ENCODE measurements at regions not wholly inside any gene's neighbourhood (a gene's known extent, or its start where the extent isn't known, plus 50 kb on each side); places are given as distances from the start of the nearest gene placed in this dataset.
A peak's percentile ranks its signal among the peaks of the same experiment; 100 is the strongest.

DNA sequence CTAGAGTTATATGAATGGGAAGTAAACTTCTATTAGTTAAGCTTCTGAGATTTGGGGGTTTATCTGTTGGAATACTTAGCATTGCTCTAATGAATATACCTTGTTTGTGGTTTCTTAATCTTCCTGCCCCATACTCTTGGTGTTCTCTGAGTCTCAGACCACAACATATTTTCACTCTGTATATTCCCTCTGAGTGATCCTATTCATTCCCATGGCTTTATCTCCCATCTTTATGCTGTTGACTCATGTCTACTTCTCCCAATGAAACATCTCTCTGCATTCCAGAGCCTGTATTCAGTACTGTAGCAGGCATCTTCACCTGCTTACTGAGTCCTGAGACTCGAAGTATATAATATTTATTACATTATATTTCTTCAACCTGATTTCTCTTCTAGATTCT lies 283.7 kb upstream of the MAP3K7 start:
- dilution Hi-C loops (cut with MboI; ENCODE audit: extremely low pct_ligation_motif_present, low sequenced_read_pairs): no loop called here
- H3K4me2 ChIP-seq (ENCODE audit: control insufficient read depth, extremely low read depth, insufficient read depth, low read depth, low read length): peak overlapping the region; percentile 2
- TF ChIP-seq, protein P1, sequence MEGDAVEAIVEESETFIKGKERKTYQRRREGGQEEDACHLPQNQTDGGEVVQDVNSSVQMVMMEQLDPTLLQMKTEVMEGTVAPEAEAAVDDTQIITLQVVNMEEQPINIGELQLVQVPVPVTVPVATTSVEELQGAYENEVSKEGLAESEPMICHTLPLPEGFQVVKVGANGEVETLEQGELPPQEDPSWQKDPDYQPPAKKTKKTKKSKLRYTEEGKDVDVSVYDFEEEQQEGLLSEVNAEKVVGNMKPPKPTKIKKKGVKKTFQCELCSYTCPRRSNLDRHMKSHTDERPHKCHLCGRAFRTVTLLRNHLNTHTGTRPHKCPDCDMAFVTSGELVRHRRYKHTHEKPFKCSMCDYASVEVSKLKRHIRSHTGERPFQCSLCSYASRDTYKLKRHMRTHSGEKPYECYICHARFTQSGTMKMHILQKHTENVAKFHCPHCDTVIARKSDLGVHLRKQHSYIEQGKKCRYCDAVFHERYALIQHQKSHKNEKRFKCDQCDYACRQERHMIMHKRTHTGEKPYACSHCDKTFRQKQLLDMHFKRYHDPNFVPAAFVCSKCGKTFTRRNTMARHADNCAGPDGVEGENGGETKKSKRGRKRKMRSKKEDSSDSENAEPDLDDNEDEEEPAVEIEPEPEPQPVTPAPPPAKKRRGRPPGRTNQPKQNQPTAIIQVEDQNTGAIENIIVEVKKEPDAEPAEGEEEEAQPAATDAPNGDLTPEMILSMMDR (optimal IDR thresholded peaks at IDR 0.05 in 1 of 3, IDR thresholded peaks at IDR 0.05 in 1 of 3, conservative IDR thresholded peaks at IDR 0.05 in 1 of 3; ENCODE audit: extremely low read depth in 1 of 3, insufficient read depth in 2 of 3, low read length in 3 of 3): no peak
- no peak for TF ChIP-seq EZH2 (IDR thresholded peaks at IDR 0.05; ENCODE audit: low read length)
- H3K9me1 ChIP-seq (ENCODE audit: control insufficient read depth, extremely low read depth, insufficient read depth, low read length): no peaks in the 10 kb centered on the region
- H3K27ac ChIP-seq (ENCODE audit: control insufficient read depth, insufficient read depth, low read length): peak overlapping the region; percentile 34
- no peaks in the 10 kb centered on the region for H3K36me3 ChIP-seq (ENCODE audit: control insufficient read depth in 2 of 2, extremely low read depth in 1 of 2, insufficient read depth in 2 of 2, low read length in 2 of 2)
- FAIRE-seq: peak; percentile 91
- H3K9me3 ChIP-seq (ENCODE audit: control insufficient read depth, low read depth, low read length): no peaks in the 10 kb centered on the region
- peak; percentile 38 for DNase-seq (ENCODE audit: low read depth, low spot score)
- H4K20me1 ChIP-seq (ENCODE audit: control insufficient read depth, extremely low read depth, insufficient read depth, low read length): no peaks in the 10 kb centered on the region
- no peak overlapping the region for H3K4me3 ChIP-seq (ENCODE audit: control insufficient read depth in 2 of 3, extremely low read depth in 1 of 3, insufficient read depth in 2 of 3, low read depth in 1 of 3, low read length in 3 of 3)
- no peaks in the 10 kb centered on the region for H3K79me2 ChIP-seq (ENCODE audit: control insufficient read depth, insufficient read depth, low read length)
- H3K27me3 ChIP-seq (ENCODE audit: control insufficient read depth, extremely low read depth, insufficient read depth, low read length): no peaks in the 10 kb centered on the region
- peaks cover 15% of the 10 kb centered on the region for H3K4me1 ChIP-seq (ENCODE audit: control insufficient read depth, extremely low read depth, insufficient read depth, low read length)
- no peak overlapping the region for H3K9ac ChIP-seq (ENCODE audit: control insufficient read depth, extremely low read depth, insufficient read depth, low read length)
- no peak overlapping the region for H2AFZ ChIP-seq (ENCODE audit: control insufficient read depth, low read length)

DNA sequence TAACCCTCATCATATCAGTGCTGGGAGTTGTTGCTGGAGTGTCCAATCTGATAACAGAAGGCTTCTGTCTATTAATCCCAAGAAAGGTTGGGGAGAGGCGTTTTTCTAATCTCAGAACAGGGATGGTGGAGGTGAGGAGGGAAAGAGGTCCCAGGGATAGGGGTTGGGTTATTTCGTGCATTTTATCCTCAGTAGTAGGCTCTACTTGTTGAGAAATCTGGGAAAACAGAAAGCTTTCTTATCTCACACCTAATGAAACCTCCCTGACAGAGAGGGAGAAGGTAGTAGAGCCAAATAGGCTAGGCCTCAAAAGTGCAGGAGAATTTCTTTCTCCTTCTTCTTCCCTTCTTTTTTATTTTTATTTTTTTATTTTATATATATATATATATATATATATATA lies 281.8 kb upstream of the MAP3K7 start:
- dilution Hi-C loops (cut with MboI; ENCODE audit: extremely low pct_ligation_motif_present, low sequenced_read_pairs): no loop called here

More for the DNA sequence above, 281.8 kb upstream of the MAP3K7 start:
- TF ChIP-seq EZH2 (IDR thresholded peaks at IDR 0.05; ENCODE audit: low read length): no peak
- TF ChIP-seq, protein P1 (optimal IDR thresholded peaks at IDR 0.05 in 1 of 3, IDR thresholded peaks at IDR 0.05 in 1 of 3, conservative IDR thresholded peaks at IDR 0.05 in 1 of 3; ENCODE audit: extremely low read depth in 1 of 3, insufficient read depth in 2 of 3, low read length in 3 of 3): no peak
- no peak overlapping the region for H3K4me3 ChIP-seq (ENCODE audit: control insufficient read depth in 2 of 3, extremely low read depth in 1 of 3, insufficient read depth in 2 of 3, low read depth in 1 of 3, low read length in 3 of 3)
- H3K36me3 ChIP-seq (ENCODE audit: control insufficient read depth in 2 of 2, extremely low read depth in 1 of 2, insufficient read depth in 2 of 2, low read length in 2 of 2): no peaks in the 10 kb centered on the region
- H3K4me1 ChIP-seq (ENCODE audit: control insufficient read depth, extremely low read depth, insufficient read depth, low read length): peaks cover 12% of the 10 kb centered on the region
- DNase-seq (ENCODE audit: low read depth, low spot score) (no peak), FAIRE-seq (no peak)
- H3K27ac ChIP-seq (ENCODE audit: control insufficient read depth, insufficient read depth, low read length): no peak overlapping the region
- H3K9me3 ChIP-seq (ENCODE audit: control insufficient read depth, low read depth, low read length): no peaks in the 10 kb centered on the region
- H4K20me1 ChIP-seq (ENCODE audit: control insufficient read depth, extremely low read depth, insufficient read depth, low read length): no peaks in the 10 kb centered on the region
- no peak overlapping the region for H3K4me2 ChIP-seq (ENCODE audit: control insufficient read depth, extremely low read depth, insufficient read depth, low read depth, low read length)
- H3K9ac ChIP-seq (ENCODE audit: control insufficient read depth, extremely low read depth, insufficient read depth, low read length): no peak overlapping the region
- H3K79me2 ChIP-seq (ENCODE audit: control insufficient read depth, insufficient read depth, low read length): no peaks in the 10 kb centered on the region
- no peak overlapping the region for H2AFZ ChIP-seq (ENCODE audit: control insufficient read depth, low read length)
- no peaks in the 10 kb centered on the region for H3K27me3 ChIP-seq (ENCODE audit: control insufficient read depth, extremely low read depth, insufficient read depth, low read length)
- H3K9me1 ChIP-seq (ENCODE audit: control insufficient read depth, extremely low read depth, insufficient read depth, low read length): no peaks in the 10 kb centered on the region

Measured in keratinocyte (primary cell).